CD1c-positive myeloid dendritic cell (primary cell): ENCODE measurements at regions not wholly inside any gene's neighbourhood (a gene's known extent, or its start where the extent isn't known, plus 50 kb on each side); places are given as distances from the start of the nearest gene placed in this dataset.

Experiments
- DNase-seq: peaks from one replicate; pipeline ENCODE4 v3.0.0-alpha.2; 2016; ENCODE audit errors: extremely low spot score

GRCh38 chr3:3241596-3241995 is 62.1 kb upstream of the CRBN start:
- DNase-seq, result no peak

- no peak for DNase-seq
These were observed 61.5 kb upstream of the CRBN start for GRCh38 chr3:3240986-3241385.

- DNase-seq, result no peak
These were observed 58.5 kb upstream of the CRBN start for GRCh38 chr3:3237979-3238378.

DNA sequence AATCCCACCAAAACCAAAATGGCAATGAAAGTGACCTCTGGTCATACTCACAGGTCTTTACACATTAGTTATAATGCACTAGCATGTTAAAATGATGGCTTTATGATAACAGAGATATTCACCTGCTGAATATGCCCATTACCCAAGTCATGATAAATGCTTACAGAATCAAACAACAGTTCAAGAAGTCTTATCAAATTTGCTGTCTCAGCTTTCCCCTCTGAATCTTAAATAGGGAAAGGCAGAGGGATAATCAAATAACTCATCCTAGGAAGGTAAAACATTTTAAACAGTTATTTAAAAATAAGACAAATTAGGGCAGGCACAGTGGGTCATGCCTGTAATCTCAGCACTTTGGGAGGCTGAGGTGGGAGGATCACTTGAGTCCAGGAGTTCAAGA is 52.8 kb upstream of the CRBN start:
- no peak for DNase-seq
